ENCODE measurements at regions not wholly inside any gene's neighbourhood (a gene's known extent, or its start where the extent isn't known, plus 50 kb on each side); places are given as distances from the start of the nearest gene placed in this dataset.

DNA sequence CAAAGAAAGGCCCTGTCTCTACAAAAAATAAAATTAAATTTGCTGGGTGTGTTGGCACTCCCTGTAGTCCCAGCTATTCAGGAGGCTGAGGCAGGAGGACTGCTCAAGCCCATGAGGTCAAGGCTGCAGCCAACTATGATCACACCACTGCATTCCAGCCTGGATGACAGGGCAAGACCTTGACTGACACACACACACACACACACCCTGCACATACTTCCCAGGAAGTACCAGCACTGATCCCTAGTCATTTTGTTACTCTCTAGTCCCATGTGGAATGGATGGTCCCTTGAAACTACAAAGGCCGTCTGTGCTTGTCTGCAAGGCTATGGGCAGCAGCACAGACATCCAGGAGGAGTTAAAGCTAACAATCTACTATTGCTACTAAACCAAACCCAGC lies 59.7 kb upstream of the CYP2D6 start:
- Histone ChIP-seq H3K9me3 (no peaks in the 10 kb centered on the region), H3K4me1 (no peaks in the 10 kb centered on the region), H3K4me3 (no peak overlapping the region), H3K36me3 (ENCODE audit: low read depth, missing control alignments) (no peaks in the 10 kb centered on the region), H3K27ac (no peak overlapping the region), H3K27me3 (no peaks in the 10 kb centered on the region)
- DNase-seq: no peak
- no peak for TF ChIP-seq POLR2A (IDR thresholded peaks at IDR 0.05)
- TF ChIP-seq, protein P1, sequence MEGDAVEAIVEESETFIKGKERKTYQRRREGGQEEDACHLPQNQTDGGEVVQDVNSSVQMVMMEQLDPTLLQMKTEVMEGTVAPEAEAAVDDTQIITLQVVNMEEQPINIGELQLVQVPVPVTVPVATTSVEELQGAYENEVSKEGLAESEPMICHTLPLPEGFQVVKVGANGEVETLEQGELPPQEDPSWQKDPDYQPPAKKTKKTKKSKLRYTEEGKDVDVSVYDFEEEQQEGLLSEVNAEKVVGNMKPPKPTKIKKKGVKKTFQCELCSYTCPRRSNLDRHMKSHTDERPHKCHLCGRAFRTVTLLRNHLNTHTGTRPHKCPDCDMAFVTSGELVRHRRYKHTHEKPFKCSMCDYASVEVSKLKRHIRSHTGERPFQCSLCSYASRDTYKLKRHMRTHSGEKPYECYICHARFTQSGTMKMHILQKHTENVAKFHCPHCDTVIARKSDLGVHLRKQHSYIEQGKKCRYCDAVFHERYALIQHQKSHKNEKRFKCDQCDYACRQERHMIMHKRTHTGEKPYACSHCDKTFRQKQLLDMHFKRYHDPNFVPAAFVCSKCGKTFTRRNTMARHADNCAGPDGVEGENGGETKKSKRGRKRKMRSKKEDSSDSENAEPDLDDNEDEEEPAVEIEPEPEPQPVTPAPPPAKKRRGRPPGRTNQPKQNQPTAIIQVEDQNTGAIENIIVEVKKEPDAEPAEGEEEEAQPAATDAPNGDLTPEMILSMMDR (IDR thresholded peaks at IDR 0.05): no peak
- 82 to 95% methylated on average over 1 of the region's 1 CpG for WGBS, 2 donors
- intact Hi-C loops (cut with DNase I; ENCODE audit: low total_unique reads): no loop called here

DNA sequence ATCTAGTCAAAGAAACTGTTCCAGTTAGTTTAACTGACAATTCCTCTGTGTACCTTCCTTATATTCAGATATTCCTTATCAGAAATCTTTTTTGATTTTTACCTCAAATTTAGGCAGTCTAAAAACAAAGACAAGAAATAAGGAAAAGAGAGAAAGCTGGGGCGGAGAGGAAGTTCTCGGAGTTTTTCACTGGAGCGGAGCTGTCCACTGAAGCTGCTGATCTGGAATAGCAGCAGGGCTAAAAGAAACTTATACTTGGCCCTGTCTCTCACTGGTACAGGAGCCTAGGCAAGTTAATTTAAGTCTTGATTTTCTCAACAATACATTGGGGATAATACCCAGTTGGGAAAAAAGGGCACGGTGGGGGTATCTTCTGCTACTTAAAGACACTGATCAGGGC lies 59.2 kb upstream of the CYP2D6 start:
- WGBS, 2 donors: 91 to 96% methylated on average over 4 of the region's 4 CpGs
- no peaks in the 10 kb centered on the region for H3K36me3 ChIP-seq (ENCODE audit: low read depth, missing control alignments)
- TF ChIP-seq, protein P1 (IDR thresholded peaks at IDR 0.05): no peak
- no peaks in the 10 kb centered on the region for H3K27me3 ChIP-seq
- intact Hi-C loops (cut with DNase I; ENCODE audit: low total_unique reads): no loop called here
- no peak overlapping the region for H3K4me3 ChIP-seq
- H3K27ac ChIP-seq: no peak overlapping the region
- H3K4me1 ChIP-seq: no peaks in the 10 kb centered on the region
- no peaks in the 10 kb centered on the region for H3K9me3 ChIP-seq
- DNase-seq: no peak

DNA sequence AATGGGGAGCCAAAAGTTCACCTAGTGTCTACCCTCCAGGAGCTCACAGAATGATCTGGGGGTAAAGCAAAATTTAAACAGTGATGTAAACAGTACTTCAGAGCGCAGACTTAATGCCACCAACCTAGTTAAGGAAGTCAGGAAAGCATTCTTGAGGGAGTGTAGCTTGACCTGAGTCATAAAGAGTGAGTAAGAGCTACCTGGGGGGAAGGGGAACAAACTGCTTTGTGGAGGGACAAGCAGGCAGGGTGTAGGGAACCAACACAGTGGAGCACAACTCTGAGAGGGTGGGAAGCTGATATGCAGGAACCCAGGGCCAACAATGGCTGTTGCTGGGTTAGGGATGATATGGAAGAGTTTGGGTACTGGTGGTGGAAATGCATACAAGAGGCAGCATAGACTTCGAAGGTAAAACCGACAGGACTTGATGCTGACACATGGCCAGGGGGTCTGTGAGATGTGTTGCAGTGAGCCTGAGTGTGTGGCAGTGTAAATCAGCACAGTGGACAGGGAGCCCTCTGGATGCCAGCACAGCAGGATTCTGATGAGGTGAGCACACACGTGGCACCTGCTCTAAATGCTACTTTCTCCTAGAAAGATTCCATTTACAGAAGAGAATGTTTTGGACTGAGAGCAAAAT lies 58.3 kb upstream of the CYP2D6 start:
- no peaks in the 10 kb centered on the region for H3K9me3 ChIP-seq
- no peaks in the 10 kb centered on the region for H3K27me3 ChIP-seq
- H3K36me3 ChIP-seq (ENCODE audit: low read depth, missing control alignments): no peaks in the 10 kb centered on the region
- DNase-seq: no peak
- no peak overlapping the region for H3K27ac ChIP-seq
- no peaks in the 10 kb centered on the region for H3K4me1 ChIP-seq
- intact Hi-C loops (cut with DNase I; ENCODE audit: low total_unique reads): no loop called here
- no peak for TF ChIP-seq POLR2A (IDR thresholded peaks at IDR 0.05)
- TF ChIP-seq, protein P1 (IDR thresholded peaks at IDR 0.05): no peak
- 85 to 87% methylated on average over 4 of the region's 4 CpGs for WGBS, 2 donors
- H3K4me3 ChIP-seq: no peak overlapping the region

DNA sequence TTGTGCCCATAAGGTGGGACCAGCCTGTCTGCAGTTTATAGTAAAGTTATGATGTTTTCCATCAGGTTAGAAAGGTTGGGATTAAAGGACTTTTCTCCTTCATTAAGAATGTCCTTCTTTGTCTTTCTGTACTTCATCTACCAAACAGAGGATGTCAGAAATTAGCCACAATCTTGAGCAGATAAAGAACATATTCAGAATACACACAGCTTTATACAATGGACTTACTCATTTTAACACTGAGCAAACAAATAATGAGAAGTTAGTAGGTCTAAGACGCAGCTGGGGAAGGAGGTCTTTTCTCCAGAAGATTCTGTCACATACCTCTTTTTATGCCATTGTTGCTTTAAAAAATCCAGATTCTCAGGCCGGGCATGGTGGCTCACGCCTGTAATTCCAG lies 57.0 kb upstream of the CYP2D6 start:
- Histone ChIP-seq H3K4me1 (no peaks in the 10 kb centered on the region), H3K9me3 (no peaks in the 10 kb centered on the region), H3K27ac (no peak overlapping the region), H3K4me3 (no peak overlapping the region), H3K36me3 (ENCODE audit: low read depth, missing control alignments) (no peaks in the 10 kb centered on the region), H3K27me3 (no peaks in the 10 kb centered on the region)
- 93 to 96% methylated on average over 3 of the region's 3 CpGs for WGBS, 2 donors
- DNase-seq: no peak
- intact Hi-C loops (cut with DNase I; ENCODE audit: low total_unique reads): no loop called here
- TF ChIP-seq POLR2A (IDR thresholded peaks at IDR 0.05): no peak
- TF ChIP-seq, protein P1 (IDR thresholded peaks at IDR 0.05): no peak

DNA sequence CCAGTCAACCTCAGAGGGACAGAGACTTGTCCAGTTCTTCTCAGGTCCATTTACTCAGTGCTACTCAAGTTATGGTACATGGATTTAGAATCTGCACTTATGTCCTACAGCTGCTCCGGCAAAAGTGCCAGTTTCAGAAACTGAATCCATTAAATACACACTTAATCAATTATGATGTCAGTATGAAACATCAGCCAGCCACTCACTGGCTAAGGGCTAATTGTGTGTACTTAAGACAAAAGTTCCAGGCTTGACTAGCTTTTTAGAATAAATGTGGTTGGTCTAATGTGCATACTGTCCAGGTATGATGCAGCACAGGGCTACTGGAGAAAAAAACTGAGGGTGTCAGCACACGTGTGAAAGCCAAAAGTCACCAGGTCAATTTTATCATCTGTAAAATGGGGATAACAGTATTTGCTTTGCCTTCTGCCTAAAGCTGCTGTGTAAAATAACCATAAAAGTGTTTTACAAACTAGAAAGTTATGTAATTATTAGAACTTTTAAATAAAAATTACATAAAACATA lies 55.4 kb upstream of the CYP2D6 start:
- Histone ChIP-seq H3K27ac (no peak overlapping the region), H3K27me3 (no peaks in the 10 kb centered on the region), H3K9me3 (no peaks in the 10 kb centered on the region), H3K36me3 (ENCODE audit: low read depth, missing control alignments) (no peaks in the 10 kb centered on the region), H3K4me3 (no peak overlapping the region), H3K4me1 (no peaks in the 10 kb centered on the region)
- WGBS, 2 donors: 90 to 98% methylated on average over 2 of the region's 2 CpGs
- DNase-seq: no peak
- TF ChIP-seq, protein P1 (IDR thresholded peaks at IDR 0.05): no peak
- no peak for TF ChIP-seq POLR2A (IDR thresholded peaks at IDR 0.05)
- intact Hi-C loops (cut with DNase I; ENCODE audit: low total_unique reads): no loop called here
